ENCODE measurements at regions not wholly inside any gene's neighbourhood (a gene's known extent, or its start where the extent isn't known, plus 50 kb on each side); places are given as distances from the start of the nearest gene placed in this dataset.

- H3K27me3 ChIP-seq = no peaks in the 10 kb centered on the region
Observed at GRCh38 chr12:76641073-76641472, 81.5 kb upstream of the OSBPL8 start.

GRCh38 chr12:76641961-76642360, 82.4 kb upstream of the OSBPL8 start:
- Histone ChIP-seq H3K27ac (no peak overlapping the region), H3K4me1 (no peaks in the 10 kb centered on the region), H3K4me3 (no peak overlapping the region), H3K36me3 (no peaks in the 10 kb centered on the region), H3K27me3 (no peaks in the 10 kb centered on the region), H3K9me3 (no peaks in the 10 kb centered on the region)
- TF ChIP-seq POLR2A (IDR thresholded peaks at IDR 0.05) (no peak), CTCF (IDR thresholded peaks at IDR 0.05) (no peak)
- intact Hi-C loops (cut with DNase I; ENCODE audit: low total_unique reads) = no loop called here
- no peak for DNase-seq

More at GRCh38 chr12:76641073-76641472, 81.5 kb upstream of the OSBPL8 start:
- H3K27ac ChIP-seq = no peak overlapping the region
- intact Hi-C loops (cut with DNase I; ENCODE audit: low total_unique reads) = no loop called here
- no peak for TF ChIP-seq CTCF (IDR thresholded peaks at IDR 0.05)
- TF ChIP-seq POLR2A (IDR thresholded peaks at IDR 0.05) = no peak
- DNase-seq = no peak
- no peaks in the 10 kb centered on the region for H3K9me3 ChIP-seq
- no peaks in the 10 kb centered on the region for H3K36me3 ChIP-seq
- no peaks in the 10 kb centered on the region for H3K4me1 ChIP-seq
- no peak overlapping the region for H3K4me3 ChIP-seq

- TF ChIP-seq CTCF (IDR thresholded peaks at IDR 0.05) (no peak), POLR2A (IDR thresholded peaks at IDR 0.05) (no peak)
- Histone ChIP-seq H3K27ac (no peak overlapping the region), H3K4me1 (no peaks in the 10 kb centered on the region), H3K9me3 (no peaks in the 10 kb centered on the region), H3K36me3 (no peaks in the 10 kb centered on the region), H3K4me3 (no peak overlapping the region), H3K27me3 (no peaks in the 10 kb centered on the region)
- DNase-seq = no peak
- intact Hi-C loops (cut with DNase I; ENCODE audit: low total_unique reads) = no loop called here
Observed at GRCh38 chr12:76643438-76643837, 83.9 kb upstream of the OSBPL8 start.

- H3K36me3 ChIP-seq = no peaks in the 10 kb centered on the region
- no peak for DNase-seq
- H3K9me3 ChIP-seq = no peaks in the 10 kb centered on the region
- H3K4me3 ChIP-seq = no peak overlapping the region
- H3K27me3 ChIP-seq = no peaks in the 10 kb centered on the region
- intact Hi-C loops (cut with DNase I; ENCODE audit: low total_unique reads) = no loop called here
- H3K4me1 ChIP-seq = no peaks in the 10 kb centered on the region
- TF ChIP-seq POLR2A (IDR thresholded peaks at IDR 0.05) (no peak), CTCF (IDR thresholded peaks at IDR 0.05) (no peak)
- H3K27ac ChIP-seq = no peak overlapping the region
Observed at GRCh38 chr12:76644950-76645349, 85.4 kb upstream of the OSBPL8 start.

- no peak for TF ChIP-seq CTCF (IDR thresholded peaks at IDR 0.05)
- TF ChIP-seq POLR2A (IDR thresholded peaks at IDR 0.05) = no peak
- Histone ChIP-seq H3K4me3 (no peak overlapping the region), H3K4me1 (no peaks in the 10 kb centered on the region), H3K9me3 (no peaks in the 10 kb centered on the region), H3K36me3 (no peaks in the 10 kb centered on the region), H3K27ac (no peak overlapping the region), H3K27me3 (no peaks in the 10 kb centered on the region)
- no peak for DNase-seq
- intact Hi-C loops (cut with DNase I; ENCODE audit: low total_unique reads) = no loop called here
Observed at GRCh38 chr12:76645934-76646333, 86.4 kb upstream of the OSBPL8 start.
